ELF-1 (cell line): ENCODE measurements at regions not wholly inside any gene's neighbourhood (a gene's known extent, or its start where the extent isn't known, plus 50 kb on each side); places are given as distances from the start of the nearest gene placed in this dataset.

Experiments used
- DNase-seq: peaks from one replicate; pipeline ENCODE4 v3.0.0-alpha.2; 2016; ENCODE audit warnings: low read depth, low spot score

GRCh38 chr13:30031488-30031887, 181.1 kb upstream of the UBL3 start:
- no peak for DNase-seq

- no peak for DNase-seq
Measured at GRCh38 chr13:30030141-30030750, 179.8 kb upstream of the UBL3 start.

DNA sequence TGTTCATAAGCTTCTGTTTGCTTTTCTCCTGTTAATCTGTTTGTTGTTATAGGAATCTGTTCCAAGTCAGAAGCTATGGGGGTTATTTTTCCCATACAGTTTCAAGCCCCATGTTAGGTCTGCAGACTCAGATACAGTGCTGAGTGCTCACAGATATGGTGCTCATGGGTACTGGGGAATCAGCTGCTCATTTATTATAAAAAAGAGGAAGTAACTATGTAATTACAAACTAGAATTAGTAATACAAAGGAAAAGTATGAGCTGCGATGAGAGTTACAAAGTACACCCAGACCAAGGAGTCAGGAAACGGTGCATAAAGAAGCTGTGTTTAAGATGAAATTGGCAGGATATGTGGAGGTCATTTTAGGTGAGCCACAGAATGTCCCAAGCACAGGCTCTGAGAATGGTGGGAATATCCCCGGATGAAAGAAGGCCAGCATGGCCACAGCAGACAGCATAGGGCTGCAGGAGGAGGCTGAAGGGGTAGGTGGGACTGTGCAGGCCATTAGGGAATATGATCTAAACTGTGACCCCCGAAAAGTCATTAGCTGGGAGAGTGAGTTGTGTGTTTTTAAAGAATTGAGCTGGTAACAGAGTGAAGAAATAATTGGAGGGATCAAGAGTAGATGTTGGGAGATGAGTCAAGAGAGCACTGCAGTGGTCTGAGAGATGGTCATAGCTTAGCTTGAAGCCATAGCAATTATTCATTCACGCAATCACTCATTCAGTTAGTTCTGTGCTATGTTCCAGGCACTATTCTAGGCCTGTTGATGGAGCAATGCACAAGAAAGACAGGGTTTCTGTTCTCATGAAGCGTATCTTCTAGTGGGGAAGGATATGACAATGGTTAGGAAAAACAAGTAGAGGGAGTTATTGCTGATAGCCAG, 177.4 kb upstream of the UBL3 start:
- no peak for DNase-seq

GRCh38 chr13:30026909-30027308, 176.5 kb upstream of the UBL3 start:
- no peak for DNase-seq

GRCh38 chr13:30026093-30026492, 175.7 kb upstream of the UBL3 start:
- no peak for DNase-seq

GRCh38 chr13:30025351-30025750, 174.9 kb upstream of the UBL3 start:
- DNase-seq: no peak

DNA sequence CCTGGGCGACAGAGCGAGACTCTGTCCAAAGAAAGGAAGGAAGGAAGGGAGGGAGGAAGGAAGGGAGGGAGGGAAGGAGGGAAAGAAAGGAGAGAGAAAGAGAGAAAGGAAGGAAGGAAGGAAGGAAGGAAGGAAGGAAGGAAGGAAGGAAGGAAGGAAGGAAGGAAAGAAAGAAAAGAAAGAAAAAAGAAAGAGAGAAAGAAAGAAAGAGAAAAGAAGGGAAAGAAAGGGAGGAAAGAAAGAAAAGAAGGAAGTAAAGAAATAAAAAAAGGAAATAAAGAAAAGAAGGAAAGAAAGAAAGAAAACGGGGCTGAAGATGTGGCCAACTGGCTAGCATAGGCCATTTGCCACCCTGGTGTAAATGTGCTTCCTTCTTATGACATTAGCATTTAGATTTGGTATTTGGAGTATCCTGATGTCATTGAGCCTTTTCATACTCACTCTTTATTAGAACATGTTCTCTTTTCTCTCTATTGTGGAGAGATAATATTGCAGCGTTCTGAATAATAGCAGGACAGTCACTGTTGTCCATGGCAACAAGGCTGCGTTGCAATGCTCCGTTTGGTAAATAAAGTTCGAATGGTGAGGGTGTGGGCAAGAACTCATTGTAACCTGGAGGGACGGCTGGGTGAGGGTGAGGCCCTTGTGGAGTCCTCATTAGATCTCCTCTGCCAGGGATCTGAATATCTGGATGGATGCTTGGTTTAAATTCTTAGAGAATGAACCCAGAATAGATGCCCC, 173.9 kb upstream of the UBL3 start:
- no peak for DNase-seq

DNA sequence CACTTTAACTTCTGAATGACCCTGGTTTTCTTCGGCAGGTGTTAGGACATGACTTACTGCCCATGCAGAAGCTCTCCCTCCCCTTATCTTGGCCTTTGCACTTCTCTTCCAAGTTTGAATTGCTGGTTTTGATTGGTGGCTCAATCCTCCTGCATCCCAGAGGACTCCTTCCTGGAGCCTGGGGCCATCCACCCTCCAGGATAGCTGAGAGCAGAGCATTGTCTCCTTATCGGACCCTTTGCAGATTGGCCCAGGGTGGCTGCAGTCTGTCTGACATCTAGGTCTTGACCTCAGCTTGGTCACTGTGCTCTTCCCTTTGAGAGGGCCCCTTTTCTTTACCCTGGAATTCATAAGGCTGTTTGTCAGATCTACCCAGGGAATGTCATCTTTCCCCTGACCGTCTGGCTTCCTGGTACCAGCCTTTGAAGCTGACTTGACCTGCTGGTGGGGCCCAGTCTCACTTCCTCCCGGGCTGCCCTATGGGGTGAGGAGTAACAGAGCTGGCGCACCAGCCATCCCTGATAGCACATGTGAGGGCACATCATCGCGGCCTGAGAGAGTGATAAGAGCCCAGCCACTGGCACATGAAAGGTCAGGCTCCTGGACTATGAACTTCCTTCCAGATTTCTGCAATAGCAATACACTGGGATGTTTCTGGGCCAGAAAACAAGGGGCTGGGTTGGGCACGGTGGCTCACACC, 172.9 kb upstream of the UBL3 start:
- peak; percentile 31 for DNase-seq

DNA sequence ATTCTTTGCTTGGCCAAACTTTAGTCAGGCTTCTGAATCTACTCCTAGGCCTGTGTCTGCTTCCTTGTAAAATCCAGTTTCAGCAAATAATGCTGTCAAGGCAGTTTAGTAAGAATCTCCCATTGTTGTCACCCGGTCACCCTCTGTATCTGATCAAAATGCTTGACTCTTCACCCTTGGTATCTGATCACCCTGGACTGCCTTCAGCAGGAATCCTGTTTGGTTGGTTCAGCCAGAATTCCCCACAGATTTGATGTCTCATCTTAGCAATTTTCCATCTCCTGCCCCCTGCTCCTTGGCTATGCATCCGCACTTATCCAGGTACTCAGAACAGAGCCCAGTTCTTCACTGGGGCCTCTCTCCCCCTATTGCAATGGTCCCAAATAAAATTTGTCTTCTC, 172.4 kb upstream of the UBL3 start:
- DNase-seq: peak; percentile 25

GRCh38 chr13:30022256-30022655, 171.8 kb upstream of the UBL3 start:
- DNase-seq: no peak

- no peak for DNase-seq
Measured at GRCh38 chr13:30021611-30022010, 171.2 kb upstream of the UBL3 start.

- DNase-seq: no peak
Measured at GRCh38 chr13:30020726-30021312, 170.4 kb upstream of the UBL3 start.

GRCh38 chr13:30019648-30020626, 169.5 kb upstream of the UBL3 start:
- peak; percentile 46 for DNase-seq

- DNase-seq: peak; percentile 87
Measured at GRCh38 chr13:30017880-30018279, 167.5 kb upstream of the UBL3 start.

GRCh38 chr13:30016398-30016797, 166.0 kb upstream of the UBL3 start:
- no peak for DNase-seq

- DNase-seq: no peak
Measured at GRCh38 chr13:30009411-30009810, 159.0 kb upstream of the UBL3 start.

DNA sequence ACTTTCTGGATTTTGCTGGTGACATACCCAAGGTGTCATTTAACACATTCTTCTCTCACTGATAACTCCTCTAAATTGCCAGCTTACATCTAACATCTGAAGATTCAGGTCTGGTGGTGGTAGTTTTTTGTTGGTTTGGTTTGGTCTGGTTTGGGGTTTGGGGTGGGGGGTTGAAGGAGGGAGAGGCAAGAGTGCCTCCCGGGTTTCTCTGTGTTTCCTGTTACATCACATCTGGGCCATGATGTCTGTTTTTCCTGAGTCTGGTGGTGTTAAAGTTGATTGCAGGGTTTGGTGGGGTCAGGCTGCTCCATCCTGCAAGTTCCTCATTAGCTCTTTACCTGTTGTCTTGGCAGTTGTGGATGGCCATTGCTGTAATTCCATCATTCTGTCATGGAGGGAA, 155.8 kb upstream of the UBL3 start:
- no peak for DNase-seq

DNA sequence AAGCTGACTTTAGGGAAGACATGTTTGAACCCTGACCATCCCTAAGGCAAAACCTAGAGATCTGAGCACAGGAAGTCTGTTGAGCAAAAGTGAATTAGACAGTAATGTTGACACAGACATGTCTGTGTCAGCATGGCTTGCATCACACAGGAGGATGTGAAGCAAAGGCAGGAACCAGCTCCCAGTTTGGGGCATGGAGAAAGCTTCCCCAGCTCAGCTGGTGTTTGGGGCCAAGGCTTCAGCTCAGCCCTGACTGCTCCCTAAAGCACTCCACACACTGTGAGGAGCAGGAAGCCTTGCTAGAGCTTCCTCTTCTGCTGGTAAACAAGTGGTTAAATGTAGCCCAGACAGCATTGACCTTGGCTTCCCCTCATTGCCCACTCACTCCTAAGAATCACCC, 153.8 kb upstream of the UBL3 start:
- no peak for DNase-seq

- no peak for DNase-seq
Measured at GRCh38 chr13:30002577-30002976, 152.2 kb upstream of the UBL3 start.

DNA sequence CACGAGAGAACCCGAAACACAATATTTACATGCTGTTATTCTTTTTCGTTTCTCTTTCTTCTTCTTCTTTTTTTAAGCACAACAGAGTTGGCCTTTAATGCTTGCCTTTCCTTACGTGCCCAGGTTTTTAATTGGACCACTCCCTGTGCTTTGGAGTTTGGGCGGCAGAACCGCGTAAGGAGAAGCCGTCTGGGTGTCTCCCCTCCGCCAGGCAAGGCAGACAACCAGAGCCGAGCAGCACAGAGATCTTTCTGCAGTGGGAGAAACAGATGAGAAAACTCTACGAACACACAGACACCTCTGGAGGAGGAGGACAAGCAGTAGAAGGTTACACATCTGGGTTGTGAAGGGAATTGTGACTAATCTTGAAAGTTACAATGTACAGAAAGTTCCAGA, 150.0 kb upstream of the UBL3 start:
- no peak for DNase-seq
